ENCODE measurements at regions not wholly inside any gene's neighbourhood (a gene's known extent, or its start where the extent isn't known, plus 50 kb on each side); places are given as distances from the start of the nearest gene placed in this dataset.

DNA sequence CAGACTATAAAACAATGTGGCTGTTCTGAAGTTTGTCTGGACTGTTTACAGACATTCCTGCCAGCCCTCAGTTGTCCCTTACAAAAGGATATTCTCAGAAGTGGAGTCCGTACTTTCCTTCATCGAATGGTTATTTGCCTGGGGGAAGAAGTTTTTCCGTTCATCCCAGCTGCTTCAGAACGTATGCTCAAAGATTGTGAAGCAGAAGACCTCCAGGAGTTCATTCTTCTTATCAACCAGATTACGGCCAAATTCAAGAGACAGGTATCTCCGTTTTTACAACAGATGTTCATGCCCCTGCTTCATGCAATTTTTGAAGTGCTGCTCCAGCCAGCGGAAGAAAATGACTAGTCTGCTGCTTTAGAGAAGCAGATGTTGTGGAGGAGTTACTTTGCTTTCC is 174.3 kb upstream of the NUPR2 start:
- Histone ChIP-seq H3K4me3 (no peak overlapping the region), H3K27ac (no peak overlapping the region)
- DNase-seq (ENCODE audit: low spot score), result no peak
- TF ChIP-seq, protein P1, sequence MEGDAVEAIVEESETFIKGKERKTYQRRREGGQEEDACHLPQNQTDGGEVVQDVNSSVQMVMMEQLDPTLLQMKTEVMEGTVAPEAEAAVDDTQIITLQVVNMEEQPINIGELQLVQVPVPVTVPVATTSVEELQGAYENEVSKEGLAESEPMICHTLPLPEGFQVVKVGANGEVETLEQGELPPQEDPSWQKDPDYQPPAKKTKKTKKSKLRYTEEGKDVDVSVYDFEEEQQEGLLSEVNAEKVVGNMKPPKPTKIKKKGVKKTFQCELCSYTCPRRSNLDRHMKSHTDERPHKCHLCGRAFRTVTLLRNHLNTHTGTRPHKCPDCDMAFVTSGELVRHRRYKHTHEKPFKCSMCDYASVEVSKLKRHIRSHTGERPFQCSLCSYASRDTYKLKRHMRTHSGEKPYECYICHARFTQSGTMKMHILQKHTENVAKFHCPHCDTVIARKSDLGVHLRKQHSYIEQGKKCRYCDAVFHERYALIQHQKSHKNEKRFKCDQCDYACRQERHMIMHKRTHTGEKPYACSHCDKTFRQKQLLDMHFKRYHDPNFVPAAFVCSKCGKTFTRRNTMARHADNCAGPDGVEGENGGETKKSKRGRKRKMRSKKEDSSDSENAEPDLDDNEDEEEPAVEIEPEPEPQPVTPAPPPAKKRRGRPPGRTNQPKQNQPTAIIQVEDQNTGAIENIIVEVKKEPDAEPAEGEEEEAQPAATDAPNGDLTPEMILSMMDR (IDR thresholded peaks at IDR 0.05), result no peak

GRCh38 chr7:56287429-56288138 is 171.4 kb upstream of the NUPR2 start:
- peak overlapping the region; percentile 30 to 35 for H3K27ac ChIP-seq

GRCh38 chr7:56256108-56256507 is 139.9 kb upstream of the NUPR2 start:
- TF ChIP-seq, protein P1 (IDR thresholded peaks at IDR 0.05), result no peak
- Histone ChIP-seq H3K4me3 (no peak overlapping the region), H3K27ac (no peak overlapping the region)
- no peak for DNase-seq (ENCODE audit: low spot score)

More at GRCh38 chr7:56287429-56288138, 171.4 kb upstream of the NUPR2 start:
- TF ChIP-seq, protein P1 (IDR thresholded peaks at IDR 0.05), result no peak
- no peak for DNase-seq (ENCODE audit: low spot score)
- H3K4me3 ChIP-seq, result peak overlapping the region; percentile 63

DNA sequence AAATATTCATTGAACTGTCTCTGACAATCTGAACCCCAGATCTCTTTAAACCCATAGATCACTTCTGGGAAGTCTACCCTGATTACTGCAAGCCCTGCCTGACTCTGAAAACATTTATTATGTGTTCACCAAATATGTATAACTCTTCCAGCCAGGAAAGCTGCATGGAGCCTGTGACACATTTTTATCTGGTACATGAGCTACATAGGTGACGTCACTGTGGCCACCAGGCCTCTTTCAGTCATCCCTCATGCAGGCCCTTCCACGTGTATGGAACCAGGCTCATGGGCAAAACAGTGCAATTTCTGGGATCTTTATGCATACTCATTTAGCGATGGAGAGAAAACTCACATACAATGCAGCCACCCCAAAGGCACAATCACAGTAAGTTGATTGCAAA is 133.9 kb upstream of the NUPR2 start:
- no peak overlapping the region for H3K4me3 ChIP-seq
- H3K27ac ChIP-seq, result no peak overlapping the region
- no peak for DNase-seq (ENCODE audit: low spot score)
- TF ChIP-seq, protein P1 (IDR thresholded peaks at IDR 0.05), result no peak

DNA sequence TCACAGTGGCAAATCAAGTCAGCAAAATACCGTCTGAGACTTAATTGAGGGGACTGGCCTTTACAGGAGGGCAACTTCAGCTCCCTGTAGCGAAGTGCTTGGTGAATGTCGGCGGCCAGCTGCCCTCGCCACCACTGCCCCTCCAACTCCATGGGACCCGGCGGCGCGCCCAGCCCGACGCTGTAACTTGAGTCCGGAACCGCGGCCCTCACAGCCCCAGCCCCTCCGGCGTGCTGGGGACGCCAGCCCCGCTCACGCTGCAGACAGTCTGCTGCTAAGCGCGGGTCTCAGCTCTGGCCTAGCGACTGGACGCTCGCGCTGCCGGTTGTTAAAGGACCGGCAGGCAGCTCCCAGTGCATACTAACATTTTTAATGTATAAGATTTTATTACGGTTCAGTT is 113.4 kb upstream of the NUPR2 start:
- TF ChIP-seq, protein P1 (IDR thresholded peaks at IDR 0.05), result no peak
- H3K27ac ChIP-seq, result no peak overlapping the region
- no peak overlapping the region for H3K4me3 ChIP-seq
- DNase-seq (ENCODE audit: low spot score), result no peak

GRCh38 chr7:56222866-56223265 is 106.6 kb upstream of the NUPR2 start:
- TF ChIP-seq, protein P1 (IDR thresholded peaks at IDR 0.05), result no peak
- DNase-seq (ENCODE audit: low spot score), result no peak
- H3K27ac ChIP-seq, result no peak overlapping the region

DNA sequence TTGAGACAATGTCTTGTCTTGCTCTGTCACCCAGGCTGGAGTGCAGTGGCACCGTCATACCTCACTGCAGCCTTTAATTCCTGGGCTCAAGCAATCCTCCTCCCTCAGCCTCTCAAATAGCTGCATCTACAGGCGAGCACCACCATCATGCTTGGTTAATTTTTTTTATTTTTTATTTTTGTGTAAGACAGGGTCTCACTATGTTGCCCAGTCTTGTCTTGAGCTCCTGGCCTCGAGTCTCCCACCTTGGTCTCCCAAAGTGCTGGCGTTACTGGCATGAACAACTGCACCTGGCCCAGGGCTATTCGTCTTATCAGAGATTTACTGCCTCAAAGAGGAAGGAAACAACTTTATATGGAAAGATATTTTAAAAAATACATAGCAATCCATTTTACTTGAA is 102.8 kb upstream of the NUPR2 start:
- no peak for DNase-seq (ENCODE audit: low spot score)
- TF ChIP-seq, protein P1 (IDR thresholded peaks at IDR 0.05), result no peak
- H3K4me3 ChIP-seq, result no peak overlapping the region
- H3K27ac ChIP-seq, result no peak overlapping the region

More at GRCh38 chr7:56222866-56223265, 106.6 kb upstream of the NUPR2 start:
- no peak overlapping the region for H3K4me3 ChIP-seq

All from coronary artery (tissue), 2 donors.